ENCODE measurements at regions not wholly inside any gene's neighbourhood (a gene's known extent, or its start where the extent isn't known, plus 50 kb on each side); places are given as distances from the start of the nearest gene placed in this dataset.

- DNase-seq, result no peak
- peaks cover 0 to 3% (median 0%) of the 10 kb centered on the region in 3 donors for H3K27me3 Mint-ChIP-seq (ENCODE audit: low read depth in 3 of 3)
- intact Hi-C loops (cut with micrococcal nuclease), result no loop called here
- H3K27ac ChIP-seq (ENCODE audit: low read depth in 1 of 2, low read length in 2 of 2), result no peak overlapping the region
- H3K4me3 ChIP-seq (replicated peaks in 1 of 3; ENCODE audit: low read depth in 2 of 3, low read length in 3 of 3), result no peak overlapping the region
- TF ChIP-seq CTCF (IDR thresholded peaks at IDR 0.05), result no peak
- H3K4me2 ChIP-seq (replicated peaks; ENCODE audit: extremely low read depth, low read length, poor library complexity, severe bottlenecking), result no peak overlapping the region
- H3K9ac ChIP-seq (ENCODE audit: insufficient read depth, low read length, poor library complexity, severe bottlenecking), result no peak overlapping the region
- peaks cover 4 to 12% (median 6%) of the 10 kb centered on the region in 7 donors for H3K9me3 Mint-ChIP-seq
- H3K4me3 Mint-ChIP-seq, result no peak overlapping the region
- no peaks in the 10 kb centered on the region for H3K36me3 Mint-ChIP-seq
- no peak overlapping the region for H2AFZ ChIP-seq (ENCODE audit: insufficient read depth, low read depth, low read length, poor library complexity, severe bottlenecking)
- H3K4me1 ChIP-seq (ENCODE audit: control insufficient read depth in 1 of 2, insufficient read depth in 2 of 2, low read length in 2 of 2), result no peaks in the 10 kb centered on the region
- H3K79me2 ChIP-seq (ENCODE audit: insufficient read depth, low read length), result no peaks in the 10 kb centered on the region
- H3K4me1 Mint-ChIP-seq, result no peaks in the 10 kb centered on the region
- WGBS (ENCODE audit: insufficient coverage), result 91% methylated on average over 7 of the region's 7 CpGs
- no peaks in the 10 kb centered on the region for H3K9me3 ChIP-seq (replicated peaks in 1 of 2; ENCODE audit: control insufficient read depth in 1 of 2, insufficient read depth in 1 of 2, low read length in 2 of 2)
- no peak overlapping the region for H3K27ac Mint-ChIP-seq
- no peaks in the 10 kb centered on the region for H3K36me3 ChIP-seq (replicated peaks in 1 of 2; ENCODE audit: control insufficient read depth in 1 of 2, insufficient read depth in 2 of 2, low read length in 2 of 2)
- no peaks in the 10 kb centered on the region for H3K27me3 ChIP-seq (ENCODE audit: control insufficient read depth in 2 of 2, insufficient read depth in 2 of 2, low read length in 2 of 2)
- H4K20me1 ChIP-seq (ENCODE audit: insufficient read depth, low read length), result no peaks in the 10 kb centered on the region
Observed at GRCh38 chr10:80996615-80997193, 459.0 kb downstream of the SH2D4B start.

GRCh38 chr10:81000781-81001180 lies 463.1 kb downstream of the SH2D4B start:
- no peak overlapping the region for H3K9ac ChIP-seq (ENCODE audit: insufficient read depth, low read length, poor library complexity, severe bottlenecking)
- H3K27me3 Mint-ChIP-seq (ENCODE audit: low read depth in 3 of 3), result peaks cover 0 to 2% (median 0%) of the 10 kb centered on the region in 3 donors
- H3K4me1 ChIP-seq (ENCODE audit: control insufficient read depth in 1 of 2, insufficient read depth in 2 of 2, low read length in 2 of 2), result no peaks in the 10 kb centered on the region
- no peaks in the 10 kb centered on the region for H3K9me3 ChIP-seq (replicated peaks in 1 of 2; ENCODE audit: control insufficient read depth in 1 of 2, insufficient read depth in 1 of 2, low read length in 2 of 2)
- H3K36me3 ChIP-seq (replicated peaks in 1 of 2; ENCODE audit: control insufficient read depth in 1 of 2, insufficient read depth in 2 of 2, low read length in 2 of 2), result no peaks in the 10 kb centered on the region
- intact Hi-C loops (cut with micrococcal nuclease), result no loop called here
- no peak overlapping the region for H3K4me3 Mint-ChIP-seq
- no peak for DNase-seq
- no peak overlapping the region for H3K27ac Mint-ChIP-seq
- no peak overlapping the region for H3K27ac ChIP-seq (ENCODE audit: low read depth in 1 of 2, low read length in 2 of 2)
- no peak overlapping the region for H3K4me2 ChIP-seq (replicated peaks; ENCODE audit: extremely low read depth, low read length, poor library complexity, severe bottlenecking)
- no peaks in the 10 kb centered on the region for H3K4me1 Mint-ChIP-seq
- no CpG with 5 or more reads among the region's 1 CpG for WGBS (ENCODE audit: insufficient coverage)
- no peaks in the 10 kb centered on the region for H3K36me3 Mint-ChIP-seq
- no peaks in the 10 kb centered on the region for H3K79me2 ChIP-seq (ENCODE audit: insufficient read depth, low read length)
- no peaks in the 10 kb centered on the region for H4K20me1 ChIP-seq (ENCODE audit: insufficient read depth, low read length)
- peaks cover 0 to 4% (median 2%) of the 10 kb centered on the region in 7 donors for H3K9me3 Mint-ChIP-seq
- no peaks in the 10 kb centered on the region for H3K27me3 ChIP-seq (ENCODE audit: control insufficient read depth in 2 of 2, insufficient read depth in 2 of 2, low read length in 2 of 2)
- no peak overlapping the region for H3K4me3 ChIP-seq (replicated peaks in 1 of 3; ENCODE audit: low read depth in 2 of 3, low read length in 3 of 3)
- H2AFZ ChIP-seq (ENCODE audit: insufficient read depth, low read depth, low read length, poor library complexity, severe bottlenecking), result no peak overlapping the region
- TF ChIP-seq CTCF (IDR thresholded peaks at IDR 0.05), result no peak
